Adrenal gland (tissue), 5 donors: ENCODE measurements at regions not wholly inside any gene's neighbourhood (a gene's known extent, or its start where the extent isn't known, plus 50 kb on each side); places are given as distances from the start of the nearest gene placed in this dataset.

Experiments
- CTCF ChIP-seq, 6 experiments: fragments of 450-650 bp in 4 of 6; fragments of 200-600 bp in 2 of 6; sonication (generic) in 1 of 6; IDR thresholded peaks; 1 replicate in 5 of 6; 2 replicates in 1 of 6; pipeline versions ENCODE4 v1.5.1 to v1.8.0; 2016 to 2021; ENCODE audit warnings: antibody characterized with exemption in 6 of 6, mild to moderate bottlenecking in 2 of 6, moderate library complexity in 1 of 6
- POLR2A ChIP-seq, 2 donors: fragments of 450-650 bp; IDR thresholded peaks; one replicate each; pipeline ENCODE4 v1.6.1; 2017; ENCODE audit warnings: antibody characterized with exemption in 2 of 2, mild to moderate bottlenecking in 2 of 2, moderate library complexity in 1 of 2
- donor health status: DM: no; HTN: no; CAD: no.

GRCh38 chr1:199310708-199311107 is 671.9 kb downstream of the PTPRC start:
- TF ChIP-seq POLR2A (IDR thresholded peaks at IDR 0.05): no peak
- no peak for TF ChIP-seq CTCF (IDR thresholded peaks at IDR 0.05)
